NT2/D1 (cell line): ENCODE measurements at regions not wholly inside any gene's neighbourhood (a gene's known extent, or its start where the extent isn't known, plus 50 kb on each side); places are given as distances from the start of the nearest gene placed in this dataset.

Experiments
- SUZ12 ChIP-seq: IDR thresholded peaks from 2 replicates; pipeline ENCODE4 v1.6.1; 2011; ENCODE audit not compliant: insufficient read length, insufficient read depth; ENCODE audit errors: extremely low read depth
- YY1 ChIP-seq: IDR thresholded peaks from 2 replicates; pipeline ENCODE4 v1.6.1; 2011; ENCODE audit not compliant: insufficient read length, insufficient read depth

GRCh38 chr10:42986633-42987032, 90.2 kb upstream of the RET start:
- TF ChIP-seq SUZ12: no peak
- no peak for TF ChIP-seq YY1
